Hippocampal formation (tissue), 2 donors: ENCODE measurements at regions not wholly inside any gene's neighbourhood (a gene's known extent, or its start where the extent isn't known, plus 50 kb on each side); places are given as distances from the start of the nearest gene placed in this dataset.

Source experiments
- DNase-seq, 2 donors: peaks; one replicate each; lab custom pipeline; 2025; lab: John Stamatoyannopoulos, UW

- DNase-seq, result no peak
These were observed 55.0 kb downstream of the GPR6 start for GRCh38 chr6:110033101-110033500.

- DNase-seq, result no peak
These were observed 55.9 kb downstream of the GPR6 start for GRCh38 chr6:110033749-110034666.

- DNase-seq, result no peak
These were observed 56.5 kb downstream of the GPR6 start for GRCh38 chr6:110034667-110035036.

GRCh38 chr6:110035321-110035720 is 57.2 kb downstream of the GPR6 start:
- DNase-seq, result no peak

GRCh38 chr6:110036408-110037302 is 58.5 kb downstream of the GPR6 start:
- no peak for DNase-seq

- DNase-seq, result no peak
These were observed 59.7 kb downstream of the GPR6 start for GRCh38 chr6:110037726-110038295.

DNA sequence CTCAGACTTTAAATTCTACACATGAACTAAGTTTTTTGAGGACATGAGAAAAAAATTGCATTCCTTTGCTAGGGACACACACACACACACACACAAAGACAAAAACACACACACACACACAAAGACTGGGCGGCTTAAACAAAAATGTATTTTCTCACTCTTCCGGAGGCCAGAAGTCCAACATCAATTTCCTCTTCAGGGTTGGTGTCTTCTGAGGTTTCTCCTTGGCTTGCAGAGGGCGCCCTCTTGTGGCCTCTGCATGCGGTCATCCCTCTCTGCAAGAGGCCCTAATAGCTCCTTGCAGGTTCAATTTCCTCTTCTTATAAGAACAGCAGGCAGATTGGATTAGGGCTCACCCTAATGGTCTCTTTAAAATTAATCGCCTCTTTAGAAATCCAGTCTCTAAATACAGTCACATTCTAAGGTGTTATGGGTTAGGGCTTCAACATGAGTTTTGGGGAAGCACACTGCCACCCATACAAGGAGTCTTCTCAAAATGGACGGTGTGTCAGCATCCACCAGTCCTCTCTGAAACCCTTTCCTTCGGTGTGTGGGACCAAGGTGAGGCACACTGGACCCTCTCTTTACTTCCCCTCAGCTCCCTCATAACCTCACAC is 61.4 kb downstream of the GPR6 start:
- DNase-seq, result peak; percentile 69 to 81

- DNase-seq, result no peak
These were observed 61.9 kb downstream of the GPR6 start for GRCh38 chr6:110039981-110040383.

- no peak for DNase-seq
These were observed 62.6 kb downstream of the GPR6 start for GRCh38 chr6:110040716-110041115.

- DNase-seq, result no peak
These were observed 63.0 kb downstream of the GPR6 start for GRCh38 chr6:110041126-110041525.

DNA sequence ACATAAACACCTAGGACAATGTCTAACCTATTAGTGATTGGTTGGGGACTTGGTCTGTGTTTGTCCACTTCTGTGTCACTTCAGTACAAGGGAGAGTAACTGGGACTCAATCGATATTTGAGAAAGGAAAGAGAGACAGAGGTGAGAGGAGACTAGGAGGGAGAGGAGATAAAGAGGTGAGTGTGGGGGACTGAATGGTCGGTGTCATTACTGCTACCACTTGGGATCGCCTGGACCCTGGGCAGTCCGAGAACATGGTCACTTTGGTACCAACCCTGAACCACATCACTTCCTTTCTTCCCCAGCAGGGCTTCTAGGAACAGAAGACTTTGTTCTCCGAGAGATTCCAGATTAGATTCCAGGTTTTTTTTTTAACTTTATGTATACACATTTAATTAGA is 63.7 kb downstream of the GPR6 start:
- DNase-seq, result no peak

GRCh38 chr6:110042670-110043296 is 64.7 kb downstream of the GPR6 start:
- DNase-seq, result no peak

- DNase-seq, result no peak
These were observed 65.4 kb downstream of the GPR6 start for GRCh38 chr6:110043366-110043994.

DNA sequence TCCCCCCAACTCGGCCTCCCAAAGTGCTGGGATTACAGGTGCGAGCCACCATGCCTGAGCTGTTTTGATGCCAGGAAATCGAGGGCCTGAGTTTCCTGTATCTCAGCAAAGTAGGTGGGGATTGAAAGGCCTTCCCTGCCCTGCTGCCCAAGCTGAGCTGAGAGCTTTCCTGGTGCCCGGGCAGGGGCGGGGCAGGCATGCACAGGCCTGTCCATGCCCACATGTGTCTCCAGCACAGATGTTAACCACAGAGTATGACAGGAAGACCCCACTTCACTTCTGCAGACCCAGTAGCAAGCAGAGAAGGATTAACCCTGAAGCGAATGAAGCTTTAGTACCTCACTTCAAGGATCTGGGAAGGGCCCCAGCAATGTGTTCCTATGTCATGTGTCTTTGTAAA is 66.0 kb downstream of the GPR6 start:
- DNase-seq, result no peak

DNA sequence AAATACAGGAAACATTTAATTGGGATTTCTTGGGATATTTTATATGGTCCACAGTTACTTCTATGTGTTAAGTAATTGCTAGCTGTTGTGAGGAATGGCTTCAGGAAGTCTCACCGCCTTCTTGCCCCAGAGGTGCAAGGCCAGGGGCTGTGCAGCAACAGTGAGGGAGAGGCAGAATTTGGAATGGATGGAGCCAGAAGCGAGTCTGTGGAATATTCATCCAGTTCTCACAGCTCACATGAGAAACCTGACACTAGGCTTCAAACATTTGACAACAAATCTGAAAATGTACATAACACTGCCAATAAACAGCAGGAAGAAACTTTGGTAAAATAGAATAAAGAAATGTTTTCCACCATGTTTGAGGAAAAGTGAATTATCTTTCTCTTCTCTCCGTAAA is 66.5 kb downstream of the GPR6 start:
- no peak for DNase-seq

DNA sequence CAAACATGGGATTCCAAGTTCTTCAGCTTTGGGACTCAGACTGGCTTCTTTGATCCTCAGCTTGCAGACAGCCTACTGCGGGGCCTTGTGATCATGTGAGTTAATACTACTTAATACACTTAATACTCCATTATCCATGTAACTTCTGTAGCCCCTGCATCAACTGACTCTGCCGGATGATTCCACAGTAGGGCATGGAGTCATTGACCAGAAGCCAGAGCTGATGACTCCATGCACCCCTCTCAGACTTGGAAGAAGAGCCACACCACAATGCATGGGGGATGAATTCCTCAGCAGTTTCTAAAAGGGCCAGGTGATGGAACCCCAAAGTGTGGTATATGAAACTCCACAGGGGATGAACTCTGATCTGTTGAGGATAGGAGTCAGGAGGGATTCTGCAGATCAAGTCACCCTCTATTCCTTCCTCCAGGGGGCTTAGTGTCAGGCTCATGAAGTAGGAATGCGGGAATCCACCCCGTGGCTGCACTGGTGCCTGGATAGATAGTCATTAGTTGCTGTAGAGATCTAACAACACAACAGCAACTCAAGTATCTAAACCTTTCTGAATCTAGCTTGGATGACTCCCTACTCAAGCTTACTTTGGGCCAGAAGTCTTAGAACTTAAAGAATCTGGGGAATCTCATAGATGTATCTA is 70.2 kb downstream of the GPR6 start:
- DNase-seq, result no peak

- DNase-seq, result no peak
These were observed 71.8 kb downstream of the GPR6 start for GRCh38 chr6:110049696-110050439.
